IMR-90 (cell line): ENCODE measurements at regions not wholly inside any gene's neighbourhood (a gene's known extent, or its start where the extent isn't known, plus 50 kb on each side); places are given as distances from the start of the nearest gene placed in this dataset.

Experiments used
- ATAC-seq: fragments of 200-7000 bp; cut with Tn5 transposase; 2 replicates; pipeline ENCODE4 v1.9.1; 2020; ENCODE audit warnings: low read depth, mild to moderate bottlenecking, moderate library complexity
- BruUV-seq: library from RNA; stranded (reverse); fragments of 400-500 nt; replicated peaks from 2 replicates; lab custom pipeline; 2021; lab: Mats Ljungman, UMichigan
- CTCF ChIA-PET: fragments of 300-600 bp; formaldehyde crosslinking; extraction: SDS; loops from one replicate; lab custom pipeline; 2021; ENCODE audit warnings: antibody characterized with exemption; lab: Yijun Ruan, JAX
- POLR2A ChIA-PET: fragments of 300-600 bp; sonication (Branson Sonifier 250); formaldehyde crosslinking; loops from one replicate; lab custom pipeline; 2022; ENCODE audit warnings: antibody characterized with exemption; ENCODE audit not compliant: unreplicated experiment; lab: Charles Lee
- DNase-seq: peaks from one replicate; pipeline ENCODE4 v3.0.0; 2013
- H2AFZ ChIP-seq: replicated peaks from 2 replicates; pipeline ENCODE3; 2013; ENCODE audit warnings: low read length, mild to moderate bottlenecking; ENCODE audit not compliant: poor library complexity
- H2AK5ac ChIP-seq: 2 replicates; pipeline ENCODE4 v1.6.1; 2013; ENCODE audit warnings: low read depth, low read length, inconsistent platforms
- H2AK9ac ChIP-seq: replicated peaks from 2 replicates; pipeline ENCODE3; 2013; ENCODE audit warnings: mild to moderate bottlenecking, low read depth, low read length, moderate library complexity; ENCODE audit not compliant: poor library complexity
- H2BK120ac ChIP-seq: 2 replicates; pipeline ENCODE4 v1.6.1; 2013; ENCODE audit warnings: low read depth, low read length, inconsistent platforms
- H2BK15ac ChIP-seq: 3 replicates; pipeline ENCODE4 v1.6.1; 2013; ENCODE audit warnings: low read depth, low read length, inconsistent platforms
- H2BK20ac ChIP-seq: 2 replicates; pipeline ENCODE4 v1.6.1; 2013; ENCODE audit warnings: low read depth, mild to moderate bottlenecking, inconsistent platforms, low read length, moderate library complexity
- H2BK5ac ChIP-seq: 2 replicates; pipeline ENCODE4 v1.6.1; 2013; ENCODE audit warnings: mild to moderate bottlenecking, low read depth, low read length, inconsistent platforms; ENCODE audit not compliant: poor library complexity, severe bottlenecking
- H3K14ac ChIP-seq: replicated peaks from 2 replicates; pipeline ENCODE4 v1.6.1; 2013; ENCODE audit warnings: low read depth, low read length, inconsistent platforms
- H3K18ac ChIP-seq: 2 replicates; pipeline ENCODE4 v1.6.1; 2013; ENCODE audit warnings: low read depth, low read length, control low read depth
- H3K23ac ChIP-seq: 2 replicates; pipeline ENCODE4 v1.6.1; 2013; ENCODE audit warnings: low read depth, low read length, inconsistent platforms
- H3K27ac ChIP-seq: 2 replicates; pipeline ENCODE4 v1.5.1; 2013; ENCODE audit warnings: mild to moderate bottlenecking, control low read depth, low read length; ENCODE audit not compliant: insufficient read depth
- H3K27me3 ChIP-seq: 2 replicates; pipeline ENCODE4 v1.6.1; 2013; ENCODE audit warnings: low read length; ENCODE audit not compliant: control insufficient read depth, insufficient read depth
- H3K36me3 ChIP-seq: 2 replicates; pipeline ENCODE4 v1.6.1; 2013; ENCODE audit warnings: low read length, mixed read lengths; ENCODE audit not compliant: control insufficient read depth, insufficient read depth
- H3K4ac ChIP-seq: 2 replicates; pipeline ENCODE4 v1.6.1; 2013; ENCODE audit warnings: low read depth, low read length, inconsistent platforms
- H3K4me1 ChIP-seq: 2 replicates; pipeline ENCODE4 v1.6.1; 2013; ENCODE audit warnings: low read length, mixed read lengths; ENCODE audit not compliant: control insufficient read depth, insufficient read depth
- H3K4me2 ChIP-seq: 2 replicates; pipeline ENCODE4 v1.6.1; 2013; ENCODE audit warnings: low read depth, mild to moderate bottlenecking, control low read depth, low read length, moderate library complexity
- H3K4me3 ChIP-seq: 2 replicates; pipeline ENCODE4 v1.5.1; 2013; ENCODE audit warnings: low read depth, mild to moderate bottlenecking, control low read depth, low read length, moderate library complexity; ENCODE audit not compliant: insufficient read depth
- H3K56ac ChIP-seq: 2 replicates; pipeline ENCODE4 v1.6.1; 2013; ENCODE audit warnings: low read length, inconsistent platforms; ENCODE audit not compliant: insufficient read depth; ENCODE audit errors: extremely low read depth
- H3K79me1 ChIP-seq, 2 experiments: 2 replicates each; pipeline ENCODE4 v1.6.1; 2013; ENCODE audit warnings: low read length in 2 of 2, inconsistent platforms in 1 of 2, low read depth in 1 of 2
- H3K9ac ChIP-seq: 2 replicates; pipeline ENCODE4 v1.6.1; 2013; ENCODE audit warnings: low read depth, low read length, control low read depth
- H3K9me1 ChIP-seq: 2 replicates; pipeline ENCODE4 v1.6.1; 2013; ENCODE audit warnings: low read length, inconsistent platforms; ENCODE audit not compliant: insufficient read depth
- H3K9me3 ChIP-seq: 2 replicates; pipeline ENCODE4 v1.6.1; 2013; ENCODE audit warnings: low read length; ENCODE audit not compliant: control insufficient read depth, insufficient read depth
- H4K20me1 ChIP-seq: 2 replicates; pipeline ENCODE4 v1.6.1; 2013; ENCODE audit warnings: low read length, inconsistent platforms; ENCODE audit not compliant: insufficient read depth
- H4K5ac ChIP-seq: 2 replicates; pipeline ENCODE4 v1.6.1; 2013; ENCODE audit warnings: mild to moderate bottlenecking, low read depth, low read length, control low read depth
- H4K8ac ChIP-seq, 2 experiments: 2 replicates each; pipeline ENCODE4 v1.6.1; 2013; ENCODE audit warnings: low read depth in 2 of 2, low read length in 2 of 2, control low read depth in 1 of 2, inconsistent platforms in 1 of 2
- H4K91ac ChIP-seq: 2 replicates; pipeline ENCODE4 v1.6.1; 2013; ENCODE audit warnings: low read depth, low read length, inconsistent platforms; ENCODE audit not compliant: insufficient read depth
- CEBPB ChIP-seq: IDR thresholded peaks from 2 replicates; pipeline ENCODE4 v1.6.1; 2012; ENCODE audit warnings: low read depth, low read length, improper control_type of control experiment
- MAFK ChIP-seq: IDR thresholded peaks from 2 replicates; pipeline ENCODE4 v1.6.1; 2012; ENCODE audit warnings: low read depth, low read length, improper control_type of control experiment
- RCOR1 ChIP-seq: IDR thresholded peaks from 2 replicates; pipeline ENCODE4 v1.6.1; 2012; ENCODE audit warnings: mild to moderate bottlenecking, low read length, improper control_type of control experiment; ENCODE audit not compliant: insufficient replicate concordance
- RFX5 ChIP-seq: IDR thresholded peaks from 2 replicates; pipeline ENCODE4 v1.8.0; 2012; ENCODE audit warnings: low read depth, mild to moderate bottlenecking, low read length, moderate library complexity
- WGBS, 2 experiments: methylation state at CpG; one replicate each; pipeline versions ENCODE4 v1.1.5 to v1.1.7; 2013; ENCODE audit warnings: missing lambda C conversion rate in 2 of 2; ENCODE audit not compliant: insufficient read length in 1 of 2; ENCODE audit errors: extremely low coverage in 2 of 2; 5-methylcytosine and 5-hydroxymethylcytosine counted together
- dilution Hi-C: fragments of 300-500 bp; cut with HindIII; formaldehyde crosslinking; loops from one replicate; pipeline ENCODE4 v1.14.3; 2018; ENCODE audit warnings: low sequenced_read_pairs; ENCODE audit not compliant: unreplicated experiment
- in situ Hi-C: fragments of 300-500 bp; cut with MboI; formaldehyde crosslinking; loops from 3 replicates; pipeline ENCODE4 v1.14.3; 2019; ENCODE audit warnings: low sequenced_read_pairs, inconsistent platforms, mixed read lengths
- intact Hi-C: fragments of 100-400 bp; cut with micrococcal nuclease; formaldehyde crosslinking; loops from 2 replicates; pipeline ENCODE4 v1.10.0; 2022

DNA sequence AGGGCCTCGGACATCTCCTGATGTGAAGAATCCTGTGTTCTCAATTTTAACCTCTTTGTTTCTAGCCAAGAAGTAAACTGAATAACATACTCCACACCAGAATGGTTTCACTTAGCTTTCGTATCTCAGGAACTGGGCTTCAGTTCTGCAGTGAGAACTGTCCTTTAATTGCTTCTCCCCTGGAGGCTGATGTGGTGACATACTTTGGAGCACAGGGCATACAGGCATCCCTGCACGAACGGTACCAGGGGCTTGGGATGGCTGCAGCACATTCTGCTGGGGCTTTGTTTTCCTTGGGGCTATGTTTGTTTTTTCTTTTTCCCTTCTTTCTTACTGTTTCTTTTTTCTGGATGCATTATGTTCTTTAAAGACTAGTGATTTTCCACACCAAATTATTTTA, 230.5 kb downstream of the TM9SF2 start:
- Histone ChIP-seq H2AK9ac (no peak overlapping the region), H4K91ac (no peak overlapping the region), H4K8ac (no peak overlapping the region), H3K9me1 (no peaks in the 10 kb centered on the region), H3K4me1 (no peaks in the 10 kb centered on the region; the same call in 1 of the 2 replicates), H2BK120ac (no peak overlapping the region), H4K5ac (no peak overlapping the region), H2BK5ac (no peak overlapping the region), H3K4me3 (no peak overlapping the region), H3K9me3 (no peaks in the 10 kb centered on the region), H4K20me1 (no peaks in the 10 kb centered on the region), H3K14ac (no peak overlapping the region), H2AFZ (no peak overlapping the region), H2BK15ac (no peak overlapping the region), H2BK20ac (no peak overlapping the region), H3K4ac (no peak overlapping the region), H3K23ac (no peak overlapping the region), H3K4me2 (no peak overlapping the region), H3K56ac (no peak overlapping the region), H3K9ac (no peak overlapping the region), H3K27me3 (peaks cover 3% of the 10 kb centered on the region; the same call in 1 of the 2 replicates), H3K79me1 (no peaks in the 10 kb centered on the region), H3K18ac (no peak overlapping the region), H3K36me3 (no peaks in the 10 kb centered on the region), H2AK5ac (no peak overlapping the region), H3K27ac (no peak overlapping the region)
- BruUV-seq: no TSS peak
- in situ Hi-C loops: no loop called here
- dilution Hi-C loops: no loop called here
- intact Hi-C loops: no loop called here
- CTCF ChIA-PET: interaction anchor here (0.5 kb wide), 1 partner anchor 8 kb away, joined by 3 read pairs; no protein-coding TSS in a partner anchor
- ATAC-seq (no peak), DNase-seq (no peak)
- TF ChIP-seq RCOR1 (no peak), MAFK (no peak), RFX5 (no peak), CEBPB (no peak)
- POLR2A ChIA-PET: no interaction called here
- no CpG with 5 or more reads among the region's 4 CpGs for WGBS, 2 experiments
